Upper lobe of left lung (tissue), 6 donors: ENCODE measurements at regions not wholly inside any gene's neighbourhood (a gene's known extent, or its start where the extent isn't known, plus 50 kb on each side); places are given as distances from the start of the nearest gene placed in this dataset.

Source experiments
- ATAC-seq, 2 donors: fragments of 200-7000 bp; cut with Tn5 transposase; one replicate each; pipeline ENCODE4 v1.9.1; 2022; ENCODE audit warnings: mild to moderate bottlenecking in 2 of 2, moderate library complexity in 2 of 2; ENCODE audit not compliant: low FRiP score in 2 of 2
- DNase-seq, 2 donors: peaks; one replicate each; pipeline ENCODE4 v3.0.0-alpha.2; 2019 to 2020
- H3K27ac ChIP-seq, 4 donors: fragments of 200-600 bp; sonication (generic); one replicate each; pipeline ENCODE4 v1.5.1; 2016 to 2019
- H3K27me3 ChIP-seq, 4 donors: fragments of 200-600 bp; sonication (generic); one replicate each; pipeline ENCODE4 v1.5.1; 2017 to 2019
- H3K36me3 ChIP-seq, 4 donors: fragments of 200-600 bp; sonication (generic); one replicate each; pipeline ENCODE4 v1.5.1; 2016 to 2019
- H3K4me1 ChIP-seq, 4 donors: fragments of 200-600 bp; sonication (generic); one replicate each; pipeline ENCODE4 v1.5.1; 2018 to 2019
- H3K4me3 ChIP-seq, 4 donors: fragments of 200-600 bp; sonication (generic); one replicate each; pipeline ENCODE4 v1.5.1; 2017 to 2019; ENCODE audit warnings: mild to moderate bottlenecking in 2 of 4, moderate library complexity in 1 of 4
- H3K9me3 ChIP-seq, 4 donors: fragments of 200-600 bp; sonication (generic); one replicate each; pipeline ENCODE4 v1.5.1; 2018 to 2019
- EP300 ChIP-seq, 4 donors: sonication (generic); formaldehyde crosslinking; IDR thresholded peaks; one replicate each; pipeline ENCODE4 v1.5.1; 2017; ENCODE audit warnings: antibody characterized with exemption in 4 of 4, control low read depth in 2 of 4
- POLR2A ChIP-seq, 4 donors: fragments of 450-650 bp; IDR thresholded peaks; one replicate each; pipeline ENCODE4 v1.5.1; 2016 to 2017; ENCODE audit warnings: antibody characterized with exemption in 4 of 4, mild to moderate bottlenecking in 2 of 4
- POLR2AphosphoS5 ChIP-seq, 2 donors: sonication (generic); formaldehyde crosslinking; IDR thresholded peaks; one replicate each; pipeline ENCODE4 v1.5.1; 2017; ENCODE audit warnings: antibody characterized with exemption in 2 of 2
- WGBS, 2 donors: methylation state at CpG; one replicate each; pipeline ENCODE4 v1.1.5; 2017 to 2018; 5-methylcytosine and 5-hydroxymethylcytosine counted together
- TF ChIP-seq, protein P1 (sequence below), 6 experiments: fragments of 450-650 bp in 4 of 6; fragments of 200-600 bp in 2 of 6; sonication (generic) in 2 of 6; IDR thresholded peaks; one replicate each; pipeline ENCODE4 v1.5.1; 2016 to 2019; ENCODE audit warnings: antibody characterized with exemption in 6 of 6
- donor health status: DM: no; HTN: no; CAD: no; lungs with moderate emphysema.
- donor health status: DM: no; HTN: yes; CAD: no; lungs with severe emphysema.

DNA sequence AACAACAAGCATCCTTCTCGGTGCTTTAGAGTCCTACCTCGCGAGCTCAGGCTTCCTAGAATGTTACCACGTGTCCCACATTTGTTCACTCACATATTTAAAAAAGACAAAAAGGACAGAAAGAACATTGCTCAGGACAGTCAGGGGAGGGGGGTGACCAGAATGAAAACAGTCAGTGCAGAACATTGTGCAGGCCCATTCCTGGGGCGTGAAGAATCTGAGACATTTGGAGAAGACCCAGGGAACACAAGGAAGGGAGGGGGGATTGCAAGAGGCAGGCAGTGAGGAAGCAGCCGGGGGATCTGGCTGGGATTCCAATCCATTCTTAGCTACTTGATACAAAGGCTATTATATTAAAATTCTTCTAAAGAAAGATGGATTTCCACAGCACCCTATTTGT, 270.4 kb upstream of the CITED2 start:
- peaks cover 0 to 2% (median 0%) of the 10 kb centered on the region in 4 donors for H3K4me1 ChIP-seq
- H3K27me3 ChIP-seq: no peaks in the 10 kb centered on the region
- no peak overlapping the region for H3K4me3 ChIP-seq
- peaks cover 0 to 3% (median 0%) of the 10 kb centered on the region in 4 donors for H3K9me3 ChIP-seq
- ATAC-seq: no peak
- no peak overlapping the region for H3K27ac ChIP-seq
- TF ChIP-seq POLR2A (IDR thresholded peaks at IDR 0.05) (no peak), POLR2AphosphoS5 (IDR thresholded peaks at IDR 0.05) (no peak), EP300 (IDR thresholded peaks at IDR 0.05) (no peak)
- TF ChIP-seq, protein P1, sequence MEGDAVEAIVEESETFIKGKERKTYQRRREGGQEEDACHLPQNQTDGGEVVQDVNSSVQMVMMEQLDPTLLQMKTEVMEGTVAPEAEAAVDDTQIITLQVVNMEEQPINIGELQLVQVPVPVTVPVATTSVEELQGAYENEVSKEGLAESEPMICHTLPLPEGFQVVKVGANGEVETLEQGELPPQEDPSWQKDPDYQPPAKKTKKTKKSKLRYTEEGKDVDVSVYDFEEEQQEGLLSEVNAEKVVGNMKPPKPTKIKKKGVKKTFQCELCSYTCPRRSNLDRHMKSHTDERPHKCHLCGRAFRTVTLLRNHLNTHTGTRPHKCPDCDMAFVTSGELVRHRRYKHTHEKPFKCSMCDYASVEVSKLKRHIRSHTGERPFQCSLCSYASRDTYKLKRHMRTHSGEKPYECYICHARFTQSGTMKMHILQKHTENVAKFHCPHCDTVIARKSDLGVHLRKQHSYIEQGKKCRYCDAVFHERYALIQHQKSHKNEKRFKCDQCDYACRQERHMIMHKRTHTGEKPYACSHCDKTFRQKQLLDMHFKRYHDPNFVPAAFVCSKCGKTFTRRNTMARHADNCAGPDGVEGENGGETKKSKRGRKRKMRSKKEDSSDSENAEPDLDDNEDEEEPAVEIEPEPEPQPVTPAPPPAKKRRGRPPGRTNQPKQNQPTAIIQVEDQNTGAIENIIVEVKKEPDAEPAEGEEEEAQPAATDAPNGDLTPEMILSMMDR (IDR thresholded peaks at IDR 0.05): no peak
- no peaks in the 10 kb centered on the region for H3K36me3 ChIP-seq
- 55 to 67% methylated on average over 6 of the region's 6 CpGs for WGBS, 2 donors
- DNase-seq: no peak

DNA sequence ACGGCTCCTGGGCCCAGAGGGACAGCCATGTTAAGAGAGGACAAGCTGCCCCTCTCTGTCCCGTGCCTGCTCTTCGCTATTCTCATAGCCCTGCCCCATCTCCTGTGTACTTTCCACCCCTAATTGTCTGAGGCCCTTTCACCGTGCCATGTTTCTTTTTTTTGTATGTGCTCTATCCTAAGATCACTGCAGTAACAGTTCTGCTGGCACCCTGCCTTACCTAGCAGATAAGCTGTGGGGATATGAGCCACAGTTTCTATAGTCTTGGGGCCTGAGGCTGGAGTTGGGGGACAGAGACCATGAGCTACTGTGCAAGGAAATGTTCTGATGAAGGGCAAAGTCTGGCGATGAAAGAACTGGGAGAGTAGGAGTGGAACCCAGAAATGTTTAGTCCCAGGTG, 269.5 kb upstream of the CITED2 start:
- no peak overlapping the region for H3K4me3 ChIP-seq
- peaks cover 0 to 2% (median 0%) of the 10 kb centered on the region in 4 donors for H3K4me1 ChIP-seq
- no peaks in the 10 kb centered on the region for H3K27me3 ChIP-seq
- DNase-seq: no peak
- H3K27ac ChIP-seq: no peak overlapping the region
- H3K9me3 ChIP-seq: peaks cover 0 to 3% (median 0%) of the 10 kb centered on the region in 4 donors
- ATAC-seq: no peak
- no peaks in the 10 kb centered on the region for H3K36me3 ChIP-seq
- TF ChIP-seq EP300 (IDR thresholded peaks at IDR 0.05): no peak
- TF ChIP-seq, protein P1 (IDR thresholded peaks at IDR 0.05): no peak
- TF ChIP-seq POLR2A (IDR thresholded peaks at IDR 0.05): no peak
- no peak for TF ChIP-seq POLR2AphosphoS5 (IDR thresholded peaks at IDR 0.05)
- WGBS, 2 donors: 88 to 90% methylated on average over 5 of the region's 5 CpGs

- H3K4me1 ChIP-seq: peaks cover 0 to 2% (median 0%) of the 10 kb centered on the region in 4 donors
- no peak overlapping the region for H3K27ac ChIP-seq
- peaks cover 0 to 3% (median 0%) of the 10 kb centered on the region in 4 donors for H3K9me3 ChIP-seq
- H3K27me3 ChIP-seq: no peaks in the 10 kb centered on the region
- H3K4me3 ChIP-seq: no peak overlapping the region
- H3K36me3 ChIP-seq: no peaks in the 10 kb centered on the region
- TF ChIP-seq POLR2AphosphoS5 (IDR thresholded peaks at IDR 0.05): no peak
- TF ChIP-seq, protein P1 (IDR thresholded peaks at IDR 0.05): no peak
- 71 to 82% methylated on average over 2 of the region's 2 CpGs for WGBS, 2 donors
- DNase-seq (no peak), ATAC-seq (no peak)
Measured at GRCh38 chr6:139642346-139642745, 267.9 kb upstream of the CITED2 start.

GRCh38 chr6:139641376-139641775, 266.9 kb upstream of the CITED2 start:
- peaks cover 0 to 3% (median 0%) of the 10 kb centered on the region in 4 donors for H3K9me3 ChIP-seq
- H3K27ac ChIP-seq: no peak overlapping the region
- no peak overlapping the region for H3K4me3 ChIP-seq
- DNase-seq (no peak), ATAC-seq (no peak)
- WGBS, 2 donors: 66 to 67% methylated on average over 3 of the region's 3 CpGs
- H3K4me1 ChIP-seq: peaks cover 0 to 2% (median 0%) of the 10 kb centered on the region in 4 donors
- no peaks in the 10 kb centered on the region for H3K27me3 ChIP-seq
- no peaks in the 10 kb centered on the region for H3K36me3 ChIP-seq
- no peak for TF ChIP-seq POLR2AphosphoS5 (IDR thresholded peaks at IDR 0.05)
- TF ChIP-seq, protein P1 (IDR thresholded peaks at IDR 0.05): no peak
- no peak for TF ChIP-seq POLR2A (IDR thresholded peaks at IDR 0.05)
- TF ChIP-seq EP300 (IDR thresholded peaks at IDR 0.05): no peak

GRCh38 chr6:139640921-139641320, 266.5 kb upstream of the CITED2 start:
- H3K27ac ChIP-seq: no peak overlapping the region
- TF ChIP-seq POLR2AphosphoS5 (IDR thresholded peaks at IDR 0.05): no peak
- TF ChIP-seq POLR2A (IDR thresholded peaks at IDR 0.05): no peak
- TF ChIP-seq, protein P1 (IDR thresholded peaks at IDR 0.05): no peak
- no peak for TF ChIP-seq EP300 (IDR thresholded peaks at IDR 0.05)

More at GRCh38 chr6:139640921-139641320, 266.5 kb upstream of the CITED2 start:
- H3K27me3 ChIP-seq: no peaks in the 10 kb centered on the region
- peaks cover 0 to 2% (median 0%) of the 10 kb centered on the region in 4 donors for H3K4me1 ChIP-seq
- no peak for DNase-seq
- H3K36me3 ChIP-seq: no peaks in the 10 kb centered on the region
- WGBS, 2 donors: 63 to 73% methylated on average over 4 of the region's 4 CpGs
- ATAC-seq: no peak
- H3K9me3 ChIP-seq: no peaks in the 10 kb centered on the region
- H3K4me3 ChIP-seq: no peak overlapping the region
